IPS-NIHi7 (cell line): ENCODE measurements at regions not wholly inside any gene's neighbourhood (a gene's known extent, or its start where the extent isn't known, plus 50 kb on each side); places are given as distances from the start of the nearest gene placed in this dataset.

Experiments
- DNase-seq: peaks from one replicate; pipeline ENCODE4 v3.0.0; 2012; ENCODE audit warnings: mixed read lengths; ENCODE audit errors: extremely low spot score

DNA sequence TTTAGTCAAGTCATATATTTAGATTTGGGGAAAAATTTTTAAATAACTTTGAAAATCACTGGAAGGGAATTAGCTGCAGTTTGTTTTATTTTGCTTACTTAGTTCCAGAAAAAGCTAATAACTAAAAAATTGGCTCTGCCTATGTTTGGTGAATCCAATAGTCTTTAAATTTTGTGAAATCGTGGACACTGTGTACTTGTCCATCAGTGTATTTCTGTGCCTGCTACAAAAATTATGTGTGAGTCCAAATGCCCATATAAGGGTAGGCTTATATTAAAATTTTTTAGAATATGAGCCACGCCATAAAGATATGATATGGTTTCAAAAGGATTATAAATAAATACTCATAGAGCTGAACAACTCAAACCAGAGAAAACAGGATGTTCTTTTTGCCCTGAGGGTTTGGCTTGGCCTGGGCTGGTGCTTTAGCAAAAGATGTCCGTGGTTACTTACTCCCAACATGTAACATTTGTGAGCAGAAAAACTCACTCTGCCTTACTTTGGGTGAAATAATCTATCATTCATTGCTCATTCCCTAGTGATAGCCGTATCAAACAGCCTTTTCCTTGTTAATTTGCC, 133.2 kb upstream of the PRLR start:
- no peak for DNase-seq

GRCh38 chr5:35362772-35363171, 132.5 kb upstream of the PRLR start:
- DNase-seq, result no peak

DNA sequence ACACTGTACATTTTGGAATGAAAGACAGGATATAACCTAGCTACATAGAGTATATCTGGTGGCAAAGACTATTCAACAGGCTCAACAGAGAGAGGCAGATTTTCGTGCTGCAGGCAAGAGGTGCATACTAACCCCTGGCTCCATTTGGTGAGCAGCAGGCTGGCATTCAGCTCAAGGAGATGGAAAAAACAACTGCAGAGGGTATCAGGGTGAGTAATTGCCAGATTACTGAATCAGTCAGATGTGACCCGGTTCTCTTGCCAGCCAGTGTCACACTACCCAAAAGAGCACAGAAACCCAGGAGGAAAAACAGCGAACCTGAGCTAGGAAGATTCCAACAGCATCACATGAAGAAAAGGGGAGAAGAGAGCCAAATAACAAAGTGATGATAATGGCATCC, 130.4 kb upstream of the PRLR start:
- no peak for DNase-seq

GRCh38 chr5:35359859-35360258, 129.6 kb upstream of the PRLR start:
- no peak for DNase-seq

GRCh38 chr5:35357973-35358372, 127.7 kb upstream of the PRLR start:
- DNase-seq, result no peak

DNA sequence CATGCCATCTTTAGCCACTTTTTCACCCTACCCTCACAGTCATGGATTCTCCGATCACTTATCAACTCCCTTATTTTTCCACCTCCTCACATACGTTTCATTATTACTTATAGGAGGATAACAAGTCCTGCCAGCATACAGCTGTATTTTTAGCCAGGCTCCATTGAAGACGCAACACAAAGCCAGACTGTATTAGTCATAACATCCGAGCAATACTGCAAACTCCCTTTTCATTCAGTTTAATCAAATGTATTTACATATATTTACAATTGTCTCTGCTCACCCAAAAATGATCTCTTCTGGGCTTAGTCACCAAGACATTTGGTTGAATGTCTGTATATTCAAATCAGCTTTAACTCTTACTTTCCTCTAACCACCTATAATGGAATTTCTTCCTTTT, 126.4 kb upstream of the PRLR start:
- no peak for DNase-seq

DNA sequence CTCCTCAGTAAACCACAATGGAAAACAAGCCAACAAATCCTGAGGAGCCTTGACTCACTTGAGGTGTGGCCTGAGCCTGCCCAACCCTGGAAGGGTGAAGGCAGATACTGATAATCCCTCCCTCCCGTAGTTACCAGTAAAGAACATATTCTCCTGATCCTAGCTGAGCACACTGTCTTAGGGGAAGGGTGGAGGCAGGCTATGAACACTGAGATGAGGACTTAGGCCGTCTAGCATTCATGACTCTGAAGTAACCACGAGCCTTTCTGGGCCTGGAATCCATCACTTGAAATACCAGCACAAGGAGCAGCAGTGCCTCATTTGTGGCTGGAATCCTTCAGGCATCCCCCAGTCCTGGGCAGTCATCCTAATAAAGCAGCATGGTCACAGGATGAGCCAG, 124.5 kb upstream of the PRLR start:
- peak; percentile 18 for DNase-seq

GRCh38 chr5:35345222-35345621, 114.9 kb upstream of the PRLR start:
- no peak for DNase-seq

DNA sequence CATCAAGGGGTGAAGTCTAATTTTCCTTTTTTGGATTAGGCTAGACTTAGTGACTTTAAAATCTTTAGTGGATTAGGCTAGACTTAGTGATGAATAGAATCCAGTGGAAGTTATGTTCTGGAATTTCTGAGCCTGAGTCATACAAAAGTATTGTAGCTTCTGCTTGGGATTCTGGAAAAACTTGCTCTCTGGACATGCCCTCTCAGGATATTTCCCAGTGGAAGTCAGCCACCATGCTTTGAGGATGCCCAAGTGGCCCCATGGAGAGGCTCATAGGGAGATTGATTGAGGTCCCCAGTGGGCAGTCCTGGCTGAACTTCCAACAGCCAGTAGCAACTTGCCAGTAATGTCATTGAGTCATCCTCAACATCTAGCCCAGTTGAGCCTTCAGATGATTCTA, 112.4 kb upstream of the PRLR start:
- no peak for DNase-seq

DNA sequence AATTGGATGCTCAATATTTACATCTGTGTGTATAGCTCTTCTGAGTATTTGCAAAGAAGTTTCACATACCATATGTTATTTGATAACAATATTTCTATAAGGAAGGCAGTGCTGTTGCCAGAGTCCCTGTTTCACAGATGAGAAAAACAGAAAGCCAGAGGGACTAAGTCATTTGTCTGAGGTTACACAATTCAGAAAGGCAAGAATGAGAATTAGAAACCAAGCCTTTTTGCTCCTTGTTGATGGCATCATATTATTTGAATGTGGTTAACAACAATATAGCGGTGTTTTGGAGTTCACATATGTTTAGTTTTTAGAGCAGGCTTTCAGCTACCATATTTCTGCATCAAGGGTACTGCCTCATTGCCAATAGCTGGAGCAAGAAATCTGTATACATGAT, 110.9 kb upstream of the PRLR start:
- no peak for DNase-seq

GRCh38 chr5:35339616-35340100, 109.4 kb upstream of the PRLR start:
- no peak for DNase-seq

DNA sequence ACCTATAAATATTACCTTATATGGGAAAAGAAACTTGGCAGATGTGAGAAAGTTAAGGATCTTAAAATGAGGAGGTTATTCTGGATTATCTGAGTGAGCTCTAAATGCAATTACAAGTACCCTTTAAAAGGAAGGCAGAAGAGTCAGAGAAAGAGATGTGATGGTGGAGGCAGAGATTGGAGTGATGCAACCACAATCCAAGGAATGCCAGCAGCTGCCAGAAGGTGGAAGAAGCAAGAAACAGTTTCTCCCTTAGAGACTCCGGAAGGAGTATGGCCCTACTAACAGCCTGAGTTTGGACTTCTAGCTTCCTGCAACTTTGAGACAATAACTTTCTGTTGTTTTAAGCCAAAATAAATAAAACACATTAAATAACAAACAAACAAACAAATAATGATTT, 108.7 kb upstream of the PRLR start:
- no peak for DNase-seq

- DNase-seq, result no peak
Measured at GRCh38 chr5:35338157-35338453, 107.8 kb upstream of the PRLR start.

DNA sequence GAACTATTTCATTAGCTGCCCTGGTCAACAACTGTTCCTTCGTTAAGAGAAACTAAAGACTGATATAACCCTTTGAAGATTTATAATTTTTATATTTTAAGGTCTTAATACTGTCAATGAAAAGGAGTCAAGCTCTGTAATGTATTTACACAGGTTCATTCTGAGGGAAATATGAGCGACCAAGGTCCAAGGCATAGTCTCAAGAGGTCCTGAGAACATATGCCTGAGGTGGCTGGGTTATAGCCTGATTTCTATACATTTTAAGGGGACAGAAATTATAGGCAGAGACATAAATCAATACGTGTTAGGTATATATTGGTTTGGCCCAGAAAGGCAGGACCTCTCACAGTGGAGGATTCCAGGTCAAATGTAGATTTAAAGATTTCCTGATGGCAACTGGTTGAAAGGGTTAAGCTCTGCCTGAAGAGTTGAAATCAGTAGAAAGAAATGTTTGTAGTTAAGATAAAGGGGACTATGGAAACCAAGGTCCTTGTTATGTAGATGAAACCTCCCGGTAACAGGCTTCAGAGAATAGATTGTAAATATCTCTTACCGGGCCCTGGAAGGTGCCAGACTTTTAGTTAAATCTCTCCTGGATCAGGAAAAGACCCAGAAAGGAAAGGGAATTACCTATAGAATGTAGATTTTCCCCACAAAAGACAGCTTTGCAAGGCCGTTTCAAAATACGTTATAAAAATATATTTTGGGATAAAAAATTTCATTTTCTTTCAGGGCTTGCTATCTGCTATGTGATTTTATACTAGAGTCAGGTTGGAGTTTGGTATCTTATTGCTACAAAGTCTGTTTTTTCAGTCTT, 107.3 kb upstream of the PRLR start:
- DNase-seq, result peak; percentile 47

DNA sequence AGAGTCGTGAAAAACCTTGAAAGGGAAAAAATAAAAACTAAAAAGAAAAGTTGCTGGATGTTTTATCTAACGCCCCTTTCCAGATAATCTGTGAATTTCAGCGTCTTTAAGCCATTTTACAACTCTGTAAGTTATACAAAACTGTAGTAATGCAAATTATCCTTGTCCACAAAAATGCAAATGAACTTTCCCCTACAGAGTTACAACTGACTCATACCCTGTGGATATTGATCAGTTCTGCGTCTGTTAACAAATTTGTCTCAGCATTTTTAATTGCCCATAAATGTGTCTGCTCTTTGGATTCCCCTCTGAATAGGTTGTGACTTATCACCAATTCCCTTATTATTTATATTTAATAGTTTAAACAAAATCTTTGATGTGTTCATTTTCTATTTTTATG, 105.9 kb upstream of the PRLR start:
- DNase-seq, result no peak

- DNase-seq, result no peak
Measured at GRCh38 chr5:35335752-35336151, 105.5 kb upstream of the PRLR start.

- DNase-seq, result no peak
Measured at GRCh38 chr5:35333366-35333765, 103.1 kb upstream of the PRLR start.

DNA sequence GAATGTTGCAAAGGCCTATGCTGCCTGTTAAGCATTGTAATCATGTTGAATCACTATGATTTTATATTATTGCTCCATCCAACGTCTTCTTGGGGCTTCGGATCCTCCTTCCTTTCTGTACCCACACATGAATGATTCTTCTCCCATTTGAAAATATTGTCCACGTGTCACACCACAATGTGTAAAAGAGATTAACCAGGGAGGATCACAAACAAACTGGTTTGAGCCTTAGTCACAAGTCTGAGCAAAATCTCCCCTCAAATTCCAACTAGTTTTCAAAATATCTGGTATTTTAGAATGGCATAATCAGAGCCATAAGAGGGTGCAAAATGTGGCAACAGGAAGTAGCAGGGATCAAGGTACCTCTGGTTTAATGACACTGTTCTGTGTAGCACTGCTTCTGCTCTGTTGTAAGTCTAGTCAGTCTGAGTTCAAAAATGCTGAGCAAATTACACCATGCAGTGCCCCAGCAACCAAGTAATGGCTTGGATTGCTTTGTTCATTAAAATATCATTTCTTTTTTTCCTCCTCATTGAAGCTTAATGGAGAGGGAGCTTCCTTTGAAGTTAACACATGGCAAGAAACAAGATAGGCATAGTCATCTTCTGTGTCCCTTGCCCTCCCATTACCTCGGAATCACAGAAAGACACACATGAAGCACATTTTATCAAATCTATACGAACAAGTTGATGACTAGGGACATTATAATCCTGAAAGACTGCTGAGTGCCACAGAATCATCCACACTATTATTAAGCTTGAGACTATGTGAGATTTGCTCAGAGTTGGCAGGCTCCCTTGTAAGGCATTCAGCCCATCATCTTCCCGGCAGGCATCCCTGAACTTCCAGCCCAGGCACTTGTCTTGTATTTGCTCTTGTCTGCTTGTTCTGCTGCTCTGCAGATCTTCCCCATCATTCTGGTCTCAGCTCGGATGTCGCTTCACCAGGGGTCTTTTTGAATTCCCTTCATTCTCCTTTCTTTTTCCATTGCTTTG, 102.0 kb upstream of the PRLR start:
- DNase-seq, result peak; percentile 20

GRCh38 chr5:35325836-35326235, 95.5 kb upstream of the PRLR start:
- no peak for DNase-seq

GRCh38 chr5:35324679-35325078, 94.4 kb upstream of the PRLR start:
- no peak for DNase-seq

DNA sequence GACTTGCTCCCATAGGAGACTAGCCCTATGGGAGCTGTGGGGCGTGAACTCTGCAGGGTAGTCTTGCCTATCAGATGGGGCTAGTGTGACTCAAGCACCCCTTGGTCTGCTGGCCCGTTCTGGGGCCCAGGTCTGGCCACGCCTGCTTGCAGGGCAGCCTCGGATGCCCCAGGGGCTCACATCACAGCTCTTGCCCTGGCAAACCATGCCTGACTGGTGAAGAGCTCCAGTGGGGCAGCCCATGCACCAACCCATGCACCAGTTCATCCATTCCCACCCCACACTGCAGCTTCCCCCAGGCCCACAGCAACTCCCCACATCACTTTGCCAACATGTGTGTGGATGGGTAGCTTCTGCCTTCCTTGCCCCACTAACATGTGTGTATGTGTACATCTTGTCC, 93.9 kb upstream of the PRLR start:
- no peak for DNase-seq

GRCh38 chr5:35320029-35320428, 89.7 kb upstream of the PRLR start:
- DNase-seq, result no peak
